Fibroblast of lung (primary cell): ENCODE measurements at regions not wholly inside any gene's neighbourhood (a gene's known extent, or its start where the extent isn't known, plus 50 kb on each side); places are given as distances from the start of the nearest gene placed in this dataset.

Experiments
- CTCF ChIP-seq, 2 donors: IDR thresholded peaks in 1 of 2; conservative IDR thresholded peaks in 1 of 2; 1 replicate in 1 of 2; 2 replicates in 1 of 2; pipeline ENCODE4 v1.5.1; 2011 to 2012; ENCODE audit warnings: low read length in 2 of 2, control low read depth in 1 of 2, inconsistent platforms in 1 of 2, low read depth in 1 of 2, mild to moderate bottlenecking in 1 of 2
- EZH2 ChIP-seq: IDR thresholded peaks from 2 replicates; pipeline ENCODE4 v1.5.1; 2012; ENCODE audit warnings: low read length, control low read depth, mild to moderate bottlenecking; ENCODE audit errors: missing control alignments

DNA sequence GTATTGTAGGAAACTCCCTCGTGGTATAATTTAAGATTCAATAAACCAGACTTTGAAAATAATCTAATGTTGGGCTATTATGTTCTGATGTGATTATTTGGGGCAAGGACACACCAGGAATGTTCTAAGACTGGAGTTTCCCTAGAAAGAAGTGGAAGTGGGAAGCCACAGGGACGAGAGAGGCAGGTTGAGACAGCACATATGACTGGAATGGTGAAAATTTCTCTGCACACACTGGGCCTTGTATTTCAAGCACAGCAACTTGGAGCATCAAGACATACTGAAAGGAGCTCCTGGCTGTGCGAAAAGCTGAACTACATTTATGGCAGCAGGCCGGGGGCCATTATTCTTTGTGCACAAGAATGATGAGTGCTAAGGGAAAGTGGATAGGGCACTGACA lies 98.2 kb downstream of the CETN3 start:
- no peak for TF ChIP-seq CTCF (conservative IDR thresholded peaks at IDR 0.05 in 1 of 2, IDR thresholded peaks at IDR 0.05 in 1 of 2; ENCODE audit: low read depth in 1 of 2, low read length in 2 of 2)
- no peak for TF ChIP-seq EZH2
